ENCODE measurements at regions not wholly inside any gene's neighbourhood (a gene's known extent, or its start where the extent isn't known, plus 50 kb on each side); places are given as distances from the start of the nearest gene placed in this dataset.
"Not testable (repeated sequence)": the region's sequence is repeated elsewhere in the genome, so short reads cannot be mapped to it uniquely, and the experiment has no call there.

GRCh38 chr6:137545073-137545472, 50.9 kb upstream of the OLIG3 start:
- DNase-seq = no peak

- DNase-seq = no peak
Observed at GRCh38 chr6:137547186-137547585, 53.0 kb upstream of the OLIG3 start.

- no peak for DNase-seq
Observed at GRCh38 chr6:137547601-137548000, 53.4 kb upstream of the OLIG3 start.

GRCh38 chr6:137549106-137549505, 54.9 kb upstream of the OLIG3 start:
- no peak for DNase-seq

GRCh38 chr6:137550535-137550934, 56.3 kb upstream of the OLIG3 start:
- no peak for DNase-seq

GRCh38 chr6:137552146-137552545, 58.0 kb upstream of the OLIG3 start:
- DNase-seq = no peak

- no peak for DNase-seq
Observed at GRCh38 chr6:137552809-137553208, 58.6 kb upstream of the OLIG3 start.

- not testable (repeated sequence) for DNase-seq
Observed at GRCh38 chr6:137559521-137560183, 65.5 kb upstream of the OLIG3 start.

- no peak for DNase-seq
Observed at GRCh38 chr6:137560184-137560563, 66.0 kb upstream of the OLIG3 start.

GRCh38 chr6:137568067-137568466, 73.9 kb upstream of the OLIG3 start:
- DNase-seq = no peak

- no peak for DNase-seq
Observed at GRCh38 chr6:137570393-137570792, 76.2 kb upstream of the OLIG3 start.

GRCh38 chr6:137571854-137572253, 77.7 kb upstream of the OLIG3 start:
- peak; percentile 54 for DNase-seq

GRCh38 chr6:137573739-137574138, 79.5 kb upstream of the OLIG3 start:
- DNase-seq = no peak

- no peak for DNase-seq
Observed at GRCh38 chr6:137579612-137580011, 85.4 kb upstream of the OLIG3 start.

GRCh38 chr6:137581019-137581707, 87.0 kb upstream of the OLIG3 start:
- DNase-seq = no peak

GRCh38 chr6:137583519-137583918, 89.3 kb upstream of the OLIG3 start:
- DNase-seq = not testable (repeated sequence)

GRCh38 chr6:137588472-137588871, 94.3 kb upstream of the OLIG3 start:
- no peak for DNase-seq

- DNase-seq = peak; percentile 34
Observed at GRCh38 chr6:137589067-137589848, 95.1 kb upstream of the OLIG3 start.

- no peak for DNase-seq
Observed at GRCh38 chr6:137590684-137591083, 96.5 kb upstream of the OLIG3 start.

GRCh38 chr6:137601471-137601870, 107.3 kb upstream of the OLIG3 start:
- DNase-seq = no peak

- no peak for DNase-seq
Observed at GRCh38 chr6:137602313-137603197, 108.4 kb upstream of the OLIG3 start.

- DNase-seq = no peak
Observed at GRCh38 chr6:137610702-137611101, 116.5 kb upstream of the OLIG3 start.

- no peak for DNase-seq
Observed at GRCh38 chr6:137623293-137623692, 129.1 kb upstream of the OLIG3 start.

All from dermis blood vessel endothelial cell (primary cell).